ENCODE measurements at regions not wholly inside any gene's neighbourhood (a gene's known extent, or its start where the extent isn't known, plus 50 kb on each side); places are given as distances from the start of the nearest gene placed in this dataset.

- TF ChIP-seq CTCF (IDR thresholded peaks at IDR 0.05) (no peak), POLR2A (IDR thresholded peaks at IDR 0.05) (no peak)
- no peak for DNase-seq (ENCODE audit: low spot score in 2 of 2)
- intact Hi-C loops (cut with DNase I; ENCODE audit: low total_unique reads) = no loop called here
- no peak overlapping the region for H3K4me3 ChIP-seq (ENCODE audit: low read depth, poor library complexity, severe bottlenecking)
- WGBS, 2 donors = 79 to 90% methylated on average over 3 of the region's 3 CpGs
These were observed 74.2 kb upstream of the GRAMD2B start for GRCh38 chr5:126348855-126349635.

GRCh38 chr5:126351153-126351552 lies 72.1 kb upstream of the GRAMD2B start:
- intact Hi-C loops (cut with DNase I; ENCODE audit: low total_unique reads) = no loop called here
- 82 to 85% methylated on average over 1 of the region's 1 CpG for WGBS, 2 donors

GRCh38 chr5:126354012-126354857 lies 69.0 kb upstream of the GRAMD2B start:
- no peak for TF ChIP-seq CTCF (IDR thresholded peaks at IDR 0.05)
- TF ChIP-seq POLR2A (IDR thresholded peaks at IDR 0.05) = no peak
- H3K4me3 ChIP-seq (ENCODE audit: low read depth, poor library complexity, severe bottlenecking) = no peak overlapping the region
- intact Hi-C loops (cut with DNase I; ENCODE audit: low total_unique reads) = no loop called here
- no peak for DNase-seq (ENCODE audit: low spot score in 2 of 2)
- 27 to 34% methylated on average over 6 of the region's 6 CpGs for WGBS, 2 donors

More at GRCh38 chr5:126351153-126351552, 72.1 kb upstream of the GRAMD2B start:
- TF ChIP-seq POLR2A (IDR thresholded peaks at IDR 0.05) (no peak), CTCF (IDR thresholded peaks at IDR 0.05) (no peak)
- H3K4me3 ChIP-seq (ENCODE audit: low read depth, poor library complexity, severe bottlenecking) = no peak overlapping the region
- no peak for DNase-seq (ENCODE audit: low spot score in 2 of 2)

- TF ChIP-seq POLR2A (IDR thresholded peaks at IDR 0.05) (no peak), CTCF (IDR thresholded peaks at IDR 0.05) (no peak)
- WGBS, 2 donors = 64 to 71% methylated on average over 5 of the region's 5 CpGs
- H3K4me3 ChIP-seq (ENCODE audit: low read depth, poor library complexity, severe bottlenecking) = no peak overlapping the region
- no peak for DNase-seq (ENCODE audit: low spot score in 2 of 2)
- intact Hi-C loops (cut with DNase I; ENCODE audit: low total_unique reads) = loop anchor here (5.0 kb wide), 1 partner anchor 182 kb away; no protein-coding TSS in a partner anchor
These were observed 68.1 kb upstream of the GRAMD2B start for GRCh38 chr5:126354858-126355731.

GRCh38 chr5:126355940-126356339 lies 67.3 kb upstream of the GRAMD2B start:
- 78 to 89% methylated on average over 8 of the region's 8 CpGs for WGBS, 2 donors
- DNase-seq (ENCODE audit: low spot score in 2 of 2) = no peak
- no peak overlapping the region for H3K4me3 ChIP-seq (ENCODE audit: low read depth, poor library complexity, severe bottlenecking)
- TF ChIP-seq CTCF (IDR thresholded peaks at IDR 0.05) = no peak
- no peak for TF ChIP-seq POLR2A (IDR thresholded peaks at IDR 0.05)
- intact Hi-C loops (cut with DNase I; ENCODE audit: low total_unique reads) = loop anchor here (5.0 kb wide), 1 partner anchor 181 kb away; no protein-coding TSS in a partner anchor

Data from lower leg skin (tissue), 4 donors.